Glutamatergic neuron (in vitro differentiated cells): ENCODE measurements at regions not wholly inside any gene's neighbourhood (a gene's known extent, or its start where the extent isn't known, plus 50 kb on each side); places are given as distances from the start of the nearest gene placed in this dataset.

Source experiments
- DNase-seq: peaks from one replicate; pipeline ENCODE4 v3.0.0; 2022
- H3K27ac Mint-ChIP-seq: one replicate; pipeline ENCODE4 v1.8.0; 2020; ENCODE audit warnings: mild to moderate bottlenecking, mixed read lengths, inconsistent platforms; ENCODE audit not compliant: unreplicated experiment
- H3K27me3 Mint-ChIP-seq: one replicate; pipeline ENCODE4 v1.8.0; 2020; ENCODE audit warnings: mild to moderate bottlenecking, moderate library complexity, mixed read lengths, inconsistent platforms; ENCODE audit not compliant: unreplicated experiment
- H3K36me3 Mint-ChIP-seq: one replicate; pipeline ENCODE4 v1.8.0; 2020; ENCODE audit warnings: mild to moderate bottlenecking, mixed read lengths, inconsistent platforms; ENCODE audit not compliant: unreplicated experiment
- H3K4me1 Mint-ChIP-seq: one replicate; pipeline ENCODE4 v1.8.0; 2020; ENCODE audit warnings: mild to moderate bottlenecking, low read depth, mixed read lengths, inconsistent platforms; ENCODE audit not compliant: unreplicated experiment
- H3K4me3 Mint-ChIP-seq: one replicate; pipeline ENCODE4 v1.8.0; 2020; ENCODE audit warnings: mild to moderate bottlenecking, mixed read lengths, inconsistent platforms; ENCODE audit not compliant: unreplicated experiment
- H3K9me3 Mint-ChIP-seq: one replicate; pipeline ENCODE4 v1.8.0; 2020; ENCODE audit warnings: mild to moderate bottlenecking, moderate library complexity, mixed read lengths, inconsistent platforms; ENCODE audit not compliant: unreplicated experiment
- TF ChIP-seq, protein P1 (sequence below): fragments of 200-600 bp; sonication (generic); IDR thresholded peaks from one replicate; pipeline ENCODE4 v1.5.0; 2021; ENCODE audit not compliant: partially characterized antibody, unreplicated experiment

DNA sequence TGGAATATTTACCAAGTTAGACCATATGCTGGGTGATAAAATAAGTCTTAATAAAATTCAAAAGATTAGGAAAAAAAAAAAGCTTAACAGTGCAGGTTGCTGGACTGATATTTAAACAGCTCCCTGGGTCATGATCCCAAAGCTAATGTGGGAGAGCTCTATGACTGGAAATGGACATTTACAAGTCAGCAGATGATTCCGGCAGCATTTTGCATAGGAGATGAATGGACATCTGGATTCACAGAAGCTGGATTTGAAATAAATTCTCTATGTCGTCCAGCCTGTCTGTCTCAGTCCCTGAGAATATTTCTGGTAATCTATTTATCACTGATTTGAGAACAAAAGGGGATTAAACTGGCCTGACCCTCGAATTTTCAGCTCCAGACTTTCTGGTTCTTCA, 52.3 kb upstream of the KLHL25 start:
- H3K9me3 Mint-ChIP-seq: peaks cover 1% of the 10 kb centered on the region
- no peak overlapping the region for H3K27ac Mint-ChIP-seq
- no peaks in the 10 kb centered on the region for H3K27me3 Mint-ChIP-seq
- H3K4me1 Mint-ChIP-seq: no peaks in the 10 kb centered on the region
- peaks cover 3% of the 10 kb centered on the region for H3K36me3 Mint-ChIP-seq
- H3K4me3 Mint-ChIP-seq: no peak overlapping the region
- DNase-seq: no peak
- TF ChIP-seq, protein P1, sequence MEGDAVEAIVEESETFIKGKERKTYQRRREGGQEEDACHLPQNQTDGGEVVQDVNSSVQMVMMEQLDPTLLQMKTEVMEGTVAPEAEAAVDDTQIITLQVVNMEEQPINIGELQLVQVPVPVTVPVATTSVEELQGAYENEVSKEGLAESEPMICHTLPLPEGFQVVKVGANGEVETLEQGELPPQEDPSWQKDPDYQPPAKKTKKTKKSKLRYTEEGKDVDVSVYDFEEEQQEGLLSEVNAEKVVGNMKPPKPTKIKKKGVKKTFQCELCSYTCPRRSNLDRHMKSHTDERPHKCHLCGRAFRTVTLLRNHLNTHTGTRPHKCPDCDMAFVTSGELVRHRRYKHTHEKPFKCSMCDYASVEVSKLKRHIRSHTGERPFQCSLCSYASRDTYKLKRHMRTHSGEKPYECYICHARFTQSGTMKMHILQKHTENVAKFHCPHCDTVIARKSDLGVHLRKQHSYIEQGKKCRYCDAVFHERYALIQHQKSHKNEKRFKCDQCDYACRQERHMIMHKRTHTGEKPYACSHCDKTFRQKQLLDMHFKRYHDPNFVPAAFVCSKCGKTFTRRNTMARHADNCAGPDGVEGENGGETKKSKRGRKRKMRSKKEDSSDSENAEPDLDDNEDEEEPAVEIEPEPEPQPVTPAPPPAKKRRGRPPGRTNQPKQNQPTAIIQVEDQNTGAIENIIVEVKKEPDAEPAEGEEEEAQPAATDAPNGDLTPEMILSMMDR: no peak

DNA sequence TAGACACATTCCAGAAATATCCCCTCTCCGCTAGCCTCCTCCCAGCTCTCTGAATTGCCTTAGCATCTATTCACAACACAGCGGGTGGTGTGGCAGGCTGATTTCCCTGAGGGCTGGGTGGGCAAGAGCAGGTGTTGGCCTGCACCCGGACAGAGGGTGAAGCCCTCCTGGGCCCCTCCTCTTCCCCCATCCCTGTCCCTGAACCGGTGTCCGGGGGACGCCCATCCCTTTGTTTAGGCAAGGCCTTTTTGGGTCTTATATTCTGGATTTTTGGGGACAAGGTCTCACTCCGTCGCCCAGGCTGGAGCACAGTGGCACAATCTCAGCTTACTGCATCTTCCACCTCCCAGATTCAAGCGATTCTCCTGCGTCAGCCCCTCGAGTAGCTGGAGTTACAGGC, 55.2 kb upstream of the KLHL25 start:
- peaks cover under 1% of the 10 kb centered on the region for H3K36me3 Mint-ChIP-seq
- no peak for DNase-seq
- no peak overlapping the region for H3K27ac Mint-ChIP-seq
- no peak overlapping the region for H3K4me3 Mint-ChIP-seq
- TF ChIP-seq, protein P1: no peak
- peaks cover 4% of the 10 kb centered on the region for H3K4me1 Mint-ChIP-seq
- H3K27me3 Mint-ChIP-seq: peaks cover 7% of the 10 kb centered on the region
- H3K9me3 Mint-ChIP-seq: no peaks in the 10 kb centered on the region

DNA sequence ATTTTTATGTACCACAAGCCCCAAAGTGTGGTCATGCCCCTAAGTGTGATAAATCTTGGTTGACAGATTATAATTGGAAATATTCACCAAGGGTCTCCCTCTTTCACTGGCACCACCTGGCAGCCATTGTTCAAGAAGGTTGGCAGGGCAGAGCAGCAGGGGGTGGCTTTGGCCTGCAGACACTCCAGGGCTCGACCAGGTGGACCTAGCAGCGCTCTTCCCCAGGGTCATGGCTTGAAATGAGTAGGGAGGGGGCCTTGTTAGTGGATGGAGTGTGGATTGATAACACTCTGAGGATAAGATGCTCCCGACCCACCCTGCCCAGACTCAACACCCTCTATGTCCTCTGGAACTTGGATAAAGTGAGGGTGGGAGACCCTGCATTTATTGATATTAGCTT, 58.2 kb upstream of the KLHL25 start:
- TF ChIP-seq, protein P1: no peak
- Mint-ChIP-seq H3K4me1 (peaks cover 4% of the 10 kb centered on the region), H3K4me3 (no peak overlapping the region), H3K9me3 (no peaks in the 10 kb centered on the region), H3K36me3 (no peaks in the 10 kb centered on the region), H3K27me3 (peaks cover 7% of the 10 kb centered on the region), H3K27ac (no peak overlapping the region)
- no peak for DNase-seq

DNA sequence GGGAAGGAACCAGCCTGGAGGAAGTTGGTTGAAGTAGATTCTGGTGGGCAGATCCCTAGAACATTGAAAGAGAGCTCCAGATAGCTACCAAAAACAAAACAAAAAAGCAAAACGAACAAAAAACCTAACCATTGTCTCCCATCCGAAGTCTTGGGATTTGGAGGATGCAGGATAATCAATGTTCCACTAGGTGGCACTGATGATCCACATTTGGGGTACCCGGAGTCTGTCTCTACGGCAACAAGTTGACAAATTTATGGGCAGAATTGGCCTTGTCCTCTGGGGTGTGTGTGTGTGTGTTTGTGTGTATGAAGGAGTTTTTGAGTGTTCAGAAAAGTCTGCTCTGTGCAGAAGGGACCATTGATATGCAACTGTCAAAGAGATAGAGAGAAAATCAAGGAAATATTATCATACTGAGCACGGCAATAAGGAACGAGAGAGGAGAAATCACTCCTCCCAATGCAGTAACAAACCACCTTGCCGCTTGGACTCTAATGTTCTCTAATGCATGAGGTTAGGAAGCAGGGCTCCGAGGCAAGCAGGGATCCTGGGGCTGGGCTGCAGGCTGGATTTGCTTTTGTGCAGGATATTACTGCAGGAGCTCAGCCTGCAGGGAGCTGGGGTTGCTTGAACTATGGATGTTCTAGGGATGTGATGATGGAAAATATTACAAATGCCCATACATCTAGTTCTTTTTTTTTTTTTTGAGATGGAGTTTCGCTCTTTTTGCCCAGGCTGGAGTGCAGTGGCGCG, 59.8 kb upstream of the KLHL25 start:
- Mint-ChIP-seq H3K4me3 (no peak overlapping the region), H3K27ac (no peak overlapping the region), H3K9me3 (no peaks in the 10 kb centered on the region), H3K4me1 (peaks cover 13% of the 10 kb centered on the region), H3K36me3 (no peaks in the 10 kb centered on the region), H3K27me3 (peaks cover 8% of the 10 kb centered on the region)
- peak; percentile 40 for DNase-seq
- TF ChIP-seq, protein P1: peak; percentile 84

DNA sequence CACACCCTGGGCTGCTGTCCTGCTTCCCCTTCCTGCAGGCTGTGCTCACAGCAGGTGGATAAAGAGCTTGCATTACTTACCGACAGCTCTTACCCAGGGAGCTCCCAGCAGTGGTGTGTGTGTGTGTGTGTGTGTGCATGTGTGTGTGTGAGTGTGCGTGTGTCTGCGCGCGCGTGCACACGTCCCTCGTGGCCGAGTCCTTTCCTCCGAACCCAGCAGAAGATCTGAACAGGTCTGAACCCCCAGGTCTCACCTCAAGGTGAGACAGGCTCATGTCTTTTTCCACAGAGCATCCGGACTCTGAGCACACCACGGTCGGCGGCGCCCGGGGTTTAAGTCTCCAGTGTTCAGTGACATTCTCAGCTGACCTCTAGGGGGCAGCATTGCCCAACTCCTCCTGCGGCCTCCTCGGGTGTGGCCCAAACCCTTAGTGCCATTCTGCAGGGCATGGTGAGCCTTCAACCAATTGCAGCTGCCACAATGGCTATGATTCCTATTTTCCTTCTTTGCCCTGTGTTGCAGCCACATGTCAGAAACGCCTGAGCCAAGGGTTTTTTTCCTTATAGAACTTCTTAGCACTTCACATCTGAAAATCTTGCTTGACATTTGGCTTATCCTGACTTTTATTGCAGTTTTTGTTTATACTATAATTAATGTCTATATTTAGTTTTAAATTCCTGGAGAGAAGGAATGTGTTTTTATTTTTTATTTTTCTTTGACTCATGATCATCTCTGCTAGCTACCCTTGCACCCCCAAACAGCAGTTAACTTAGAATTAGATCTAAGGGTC, 64.1 kb upstream of the KLHL25 start:
- Mint-ChIP-seq H3K4me1 (peaks cover 16% of the 10 kb centered on the region), H3K9me3 (no peaks in the 10 kb centered on the region), H3K27ac (no peak overlapping the region), H3K36me3 (no peaks in the 10 kb centered on the region), H3K27me3 (peaks cover 7% of the 10 kb centered on the region), H3K4me3 (peak overlapping the region; percentile 79)
- TF ChIP-seq, protein P1: peak; percentile 96
- peak; percentile 85 for DNase-seq
